ENCODE measurements at regions not wholly inside any gene's neighbourhood (a gene's known extent, or its start where the extent isn't known, plus 50 kb on each side); places are given as distances from the start of the nearest gene placed in this dataset.

DNA sequence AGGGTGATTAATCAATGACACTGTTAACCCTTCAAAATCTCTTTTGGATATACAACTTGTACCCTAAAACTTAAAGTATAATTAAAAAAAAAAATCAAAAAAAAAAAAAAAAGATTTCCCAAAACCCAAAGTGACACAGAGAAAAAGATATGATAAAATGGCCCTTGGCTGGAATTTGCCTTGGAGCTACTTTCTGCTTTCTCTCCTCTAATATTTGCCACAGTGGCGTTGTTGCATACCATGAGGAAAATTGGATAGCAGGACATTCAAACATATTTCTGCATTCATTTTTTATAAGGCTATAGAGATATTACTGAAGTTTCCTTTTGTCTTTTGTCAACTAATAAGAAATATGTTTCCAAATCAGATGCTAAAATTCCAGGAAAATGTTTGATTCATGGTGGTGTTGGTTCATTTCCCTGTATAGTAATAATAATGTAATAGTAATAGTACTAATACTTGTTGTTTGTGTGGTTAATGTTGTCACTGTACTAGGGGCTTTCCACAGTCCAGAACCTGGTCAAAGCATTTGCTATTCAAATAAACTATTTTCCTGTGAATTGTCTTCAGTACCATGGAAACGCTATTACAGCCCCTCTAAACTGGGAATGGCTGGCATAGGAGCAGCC lies 441.3 kb upstream of the THBS1 start:
- TF ChIP-seq, protein P1, sequence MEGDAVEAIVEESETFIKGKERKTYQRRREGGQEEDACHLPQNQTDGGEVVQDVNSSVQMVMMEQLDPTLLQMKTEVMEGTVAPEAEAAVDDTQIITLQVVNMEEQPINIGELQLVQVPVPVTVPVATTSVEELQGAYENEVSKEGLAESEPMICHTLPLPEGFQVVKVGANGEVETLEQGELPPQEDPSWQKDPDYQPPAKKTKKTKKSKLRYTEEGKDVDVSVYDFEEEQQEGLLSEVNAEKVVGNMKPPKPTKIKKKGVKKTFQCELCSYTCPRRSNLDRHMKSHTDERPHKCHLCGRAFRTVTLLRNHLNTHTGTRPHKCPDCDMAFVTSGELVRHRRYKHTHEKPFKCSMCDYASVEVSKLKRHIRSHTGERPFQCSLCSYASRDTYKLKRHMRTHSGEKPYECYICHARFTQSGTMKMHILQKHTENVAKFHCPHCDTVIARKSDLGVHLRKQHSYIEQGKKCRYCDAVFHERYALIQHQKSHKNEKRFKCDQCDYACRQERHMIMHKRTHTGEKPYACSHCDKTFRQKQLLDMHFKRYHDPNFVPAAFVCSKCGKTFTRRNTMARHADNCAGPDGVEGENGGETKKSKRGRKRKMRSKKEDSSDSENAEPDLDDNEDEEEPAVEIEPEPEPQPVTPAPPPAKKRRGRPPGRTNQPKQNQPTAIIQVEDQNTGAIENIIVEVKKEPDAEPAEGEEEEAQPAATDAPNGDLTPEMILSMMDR (IDR thresholded peaks at IDR 0.05; ENCODE audit: low read depth, low read length), result no peak
- no peak for DNase-seq (ENCODE audit: low read depth in 2 of 2)
- no peak overlapping the region for H3K4me3 ChIP-seq (replicated peaks in 1 of 2; ENCODE audit: low read depth in 2 of 2, low read length in 2 of 2)

DNA sequence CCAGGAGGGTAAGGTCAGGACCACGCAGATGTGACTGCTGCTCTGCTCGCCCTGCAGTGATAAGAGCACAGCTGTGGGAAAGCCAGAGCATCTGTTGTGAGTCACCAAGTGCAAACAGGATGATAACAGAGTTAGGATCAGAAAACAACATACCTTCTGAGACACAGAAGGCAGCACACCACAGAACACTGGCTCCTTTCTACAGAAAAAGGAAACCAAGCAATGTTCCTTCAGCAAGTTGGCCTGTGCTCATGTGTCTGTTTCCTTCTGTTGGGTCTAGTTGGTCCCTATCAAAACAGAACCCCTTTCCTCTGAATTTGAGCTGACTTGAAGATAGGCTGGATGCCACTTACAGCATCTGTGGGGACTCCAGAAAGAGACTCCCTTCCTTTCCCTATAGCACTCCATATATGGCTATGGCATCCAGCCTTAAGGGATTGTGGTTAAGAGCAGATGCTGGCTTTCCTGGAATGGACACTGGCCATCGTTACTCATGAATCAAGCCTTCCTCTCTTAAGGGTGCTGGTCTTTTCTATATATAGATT lies 440.7 kb upstream of the THBS1 start:
- TF ChIP-seq, protein P1 (IDR thresholded peaks at IDR 0.05; ENCODE audit: low read depth, low read length), result no peak

DNA sequence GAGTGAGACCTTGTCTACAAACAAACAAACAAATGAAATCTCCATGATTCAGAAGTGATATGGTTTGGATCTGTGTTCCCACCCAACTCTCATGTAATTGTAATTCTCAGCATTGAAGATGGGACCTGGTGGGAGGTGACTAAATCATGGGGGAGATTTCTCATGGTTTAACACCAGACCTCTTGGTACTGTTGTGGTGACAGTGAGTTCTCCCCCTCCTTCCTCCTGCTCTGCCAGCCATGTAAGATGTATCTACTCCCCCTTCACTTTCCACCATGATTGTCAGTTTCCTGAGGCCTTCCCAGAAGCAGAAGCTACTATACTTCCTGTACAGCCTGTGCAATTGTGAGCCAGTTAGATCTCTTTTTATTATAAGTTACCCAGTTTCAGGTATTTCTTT lies 438.4 kb upstream of the THBS1 start:
- TF ChIP-seq, protein P1 (IDR thresholded peaks at IDR 0.05; ENCODE audit: low read depth, low read length), result no peak
- DNase-seq (ENCODE audit: low read depth in 2 of 2), result no peak
- no peak overlapping the region for H3K4me3 ChIP-seq (replicated peaks in 1 of 2; ENCODE audit: low read depth in 2 of 2, low read length in 2 of 2)

More for the DNA sequence above, 440.7 kb upstream of the THBS1 start:
- no peak overlapping the region for H3K4me3 ChIP-seq (replicated peaks in 1 of 2; ENCODE audit: low read depth in 2 of 2, low read length in 2 of 2)
- peak; percentile 94 to 95 for DNase-seq (ENCODE audit: low read depth in 2 of 2)

DNA sequence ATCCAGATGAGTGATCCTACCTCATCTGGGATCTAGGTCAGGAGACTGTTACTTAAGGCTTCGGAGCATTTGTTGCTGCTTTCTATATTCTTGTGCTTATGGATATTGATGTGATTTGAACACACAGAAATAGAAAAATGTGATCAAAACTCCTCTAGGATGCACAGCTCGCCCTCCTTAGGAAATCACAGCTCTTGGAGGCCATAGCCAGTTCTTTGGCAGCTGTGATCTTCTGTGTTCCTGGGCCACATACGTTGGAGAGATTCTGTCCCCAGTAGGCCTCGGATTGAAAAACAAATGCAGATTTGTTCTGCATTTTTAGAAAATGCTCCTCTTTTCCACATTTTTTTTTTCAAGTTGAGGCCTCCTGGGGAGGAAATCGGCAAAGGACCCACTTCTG lies 437.4 kb upstream of the THBS1 start:
- DNase-seq (ENCODE audit: low read depth in 2 of 2), result no peak

DNA sequence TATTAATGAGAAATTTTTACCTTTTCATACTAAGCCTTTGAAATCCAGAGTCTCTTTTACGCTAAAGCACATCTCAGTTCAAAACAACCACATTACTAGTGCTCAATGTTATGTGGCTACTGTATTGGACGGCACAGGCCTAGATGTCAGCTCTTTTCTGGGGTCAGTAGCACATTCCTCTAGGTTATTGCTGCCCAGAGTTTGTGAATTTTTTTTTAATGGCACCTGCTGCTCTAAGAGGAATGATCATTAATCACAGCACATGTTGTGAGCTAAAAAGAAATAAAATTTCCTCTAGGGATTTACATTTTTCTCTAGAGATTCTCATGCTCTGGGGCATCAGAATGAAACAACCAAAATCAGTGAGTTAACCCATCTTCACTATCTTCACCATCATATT lies 436.8 kb upstream of the THBS1 start:
- no peak for DNase-seq (ENCODE audit: low read depth in 2 of 2)
- no peak overlapping the region for H3K4me3 ChIP-seq (replicated peaks in 1 of 2; ENCODE audit: low read depth in 2 of 2, low read length in 2 of 2)
- TF ChIP-seq, protein P1 (IDR thresholded peaks at IDR 0.05; ENCODE audit: low read depth, low read length), result no peak

More for the DNA sequence above, 437.4 kb upstream of the THBS1 start:
- H3K4me3 ChIP-seq (replicated peaks in 1 of 2; ENCODE audit: low read depth in 2 of 2, low read length in 2 of 2), result no peak overlapping the region
- TF ChIP-seq, protein P1 (IDR thresholded peaks at IDR 0.05; ENCODE audit: low read depth, low read length), result no peak

DNA sequence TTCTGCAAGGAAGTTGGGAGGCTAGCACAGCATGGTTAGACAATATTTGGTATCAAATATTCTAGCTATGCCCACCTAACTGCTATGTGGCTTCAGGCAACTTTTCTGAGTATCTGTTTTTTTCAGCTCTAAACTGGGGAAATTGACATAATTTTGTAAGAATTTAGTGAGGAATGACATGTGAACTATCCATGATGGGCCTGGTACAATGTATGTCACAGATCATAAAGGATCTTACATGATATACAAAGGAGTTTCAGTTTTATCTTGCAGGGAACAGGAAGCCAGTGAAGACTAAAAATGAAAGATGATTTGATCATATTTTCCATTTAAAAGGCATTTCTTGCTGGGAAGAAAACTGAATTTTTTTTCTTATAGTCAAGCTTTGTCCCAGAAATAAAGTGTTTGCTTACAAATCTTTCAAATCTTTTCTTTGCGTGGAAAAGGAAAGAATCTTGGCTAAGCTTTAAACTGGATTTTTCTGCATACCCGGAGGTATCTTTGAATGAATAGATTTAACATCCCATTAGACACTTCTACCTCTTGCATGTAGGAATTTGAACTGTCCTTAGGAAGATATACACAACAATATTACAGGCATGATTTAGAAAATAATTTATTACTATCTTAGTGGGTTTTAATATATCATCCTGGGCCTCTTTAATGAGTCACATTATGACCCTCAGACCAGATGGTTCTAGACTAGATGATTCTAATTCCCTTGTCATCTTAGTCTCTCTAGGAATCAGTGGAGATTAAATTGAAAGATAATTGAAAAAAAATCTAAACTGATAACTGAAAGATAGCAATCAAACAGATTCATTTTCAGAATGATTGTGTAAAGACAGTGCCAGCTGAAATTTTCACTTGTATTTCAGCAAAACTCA lies 436.0 kb upstream of the THBS1 start:
- DNase-seq (ENCODE audit: low read depth in 2 of 2), result no peak

More for the DNA sequence above, 436.0 kb upstream of the THBS1 start:
- TF ChIP-seq, protein P1 (IDR thresholded peaks at IDR 0.05; ENCODE audit: low read depth, low read length), result no peak
- H3K4me3 ChIP-seq (replicated peaks in 1 of 2; ENCODE audit: low read depth in 2 of 2, low read length in 2 of 2), result no peak overlapping the region

Data from cardiac fibroblast (primary cell).